ENCODE measurements at regions not wholly inside any gene's neighbourhood (a gene's known extent, or its start where the extent isn't known, plus 50 kb on each side); places are given as distances from the start of the nearest gene placed in this dataset.

GRCh38 chr1:191528275-191528674, 630.0 kb upstream of the RGS18 start:
- TF ChIP-seq EZH2 (IDR thresholded peaks at IDR 0.05) (no peak), CTCF (IDR thresholded peaks at IDR 0.05) (no peak)
